ENCODE measurements at regions not wholly inside any gene's neighbourhood (a gene's known extent, or its start where the extent isn't known, plus 50 kb on each side); places are given as distances from the start of the nearest gene placed in this dataset.

DNA sequence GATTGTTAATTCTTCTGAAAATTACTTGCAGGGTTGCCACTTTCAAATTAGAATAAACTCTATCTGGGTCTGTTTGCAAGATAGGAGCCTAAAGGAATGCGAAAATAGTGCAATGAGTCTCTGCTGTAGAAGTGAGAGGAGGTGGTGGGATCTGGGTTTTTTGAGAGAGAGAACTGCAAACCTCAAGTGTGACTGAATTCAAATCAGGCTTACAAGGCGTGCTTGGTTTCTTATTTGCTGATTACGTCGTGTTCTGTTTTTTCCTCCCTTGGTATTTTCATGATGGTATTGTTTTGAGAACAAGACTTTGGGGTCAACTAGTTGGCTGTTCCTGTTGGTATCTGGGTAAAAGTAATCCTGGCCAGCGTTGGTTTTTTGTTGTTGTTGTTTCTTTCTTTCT, 490.9 kb upstream of the CFAP20DC start:
- TF ChIP-seq, protein P1, sequence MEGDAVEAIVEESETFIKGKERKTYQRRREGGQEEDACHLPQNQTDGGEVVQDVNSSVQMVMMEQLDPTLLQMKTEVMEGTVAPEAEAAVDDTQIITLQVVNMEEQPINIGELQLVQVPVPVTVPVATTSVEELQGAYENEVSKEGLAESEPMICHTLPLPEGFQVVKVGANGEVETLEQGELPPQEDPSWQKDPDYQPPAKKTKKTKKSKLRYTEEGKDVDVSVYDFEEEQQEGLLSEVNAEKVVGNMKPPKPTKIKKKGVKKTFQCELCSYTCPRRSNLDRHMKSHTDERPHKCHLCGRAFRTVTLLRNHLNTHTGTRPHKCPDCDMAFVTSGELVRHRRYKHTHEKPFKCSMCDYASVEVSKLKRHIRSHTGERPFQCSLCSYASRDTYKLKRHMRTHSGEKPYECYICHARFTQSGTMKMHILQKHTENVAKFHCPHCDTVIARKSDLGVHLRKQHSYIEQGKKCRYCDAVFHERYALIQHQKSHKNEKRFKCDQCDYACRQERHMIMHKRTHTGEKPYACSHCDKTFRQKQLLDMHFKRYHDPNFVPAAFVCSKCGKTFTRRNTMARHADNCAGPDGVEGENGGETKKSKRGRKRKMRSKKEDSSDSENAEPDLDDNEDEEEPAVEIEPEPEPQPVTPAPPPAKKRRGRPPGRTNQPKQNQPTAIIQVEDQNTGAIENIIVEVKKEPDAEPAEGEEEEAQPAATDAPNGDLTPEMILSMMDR (IDR thresholded peaks at IDR 0.05), result no peak
- TF ChIP-seq POLR2A (IDR thresholded peaks at IDR 0.05), result no peak
